ENCODE measurements at regions not wholly inside any gene's neighbourhood (a gene's known extent, or its start where the extent isn't known, plus 50 kb on each side); places are given as distances from the start of the nearest gene placed in this dataset.

DNA sequence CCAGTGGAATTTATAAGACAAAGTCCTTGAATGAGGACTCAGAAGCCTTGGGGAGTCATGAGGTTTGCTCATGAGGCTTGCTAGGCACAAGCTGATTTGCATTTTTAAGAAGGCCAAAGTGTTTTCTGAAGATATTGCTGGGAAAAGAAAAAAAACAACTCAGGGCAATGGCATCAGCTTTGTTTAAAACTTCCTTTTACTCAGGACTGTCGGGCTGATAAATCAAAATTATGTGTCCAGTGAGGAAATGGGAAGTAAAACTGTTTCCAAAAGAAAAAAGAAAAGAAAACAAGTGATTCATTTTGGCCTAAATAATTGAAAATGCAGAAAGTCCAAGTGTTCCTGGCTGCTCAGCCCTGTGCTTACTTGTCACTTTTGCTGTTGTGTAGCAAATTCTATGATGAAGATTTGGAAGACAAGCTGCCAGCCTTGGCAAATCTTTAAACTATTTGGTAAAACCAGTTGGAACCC is 282.4 kb downstream of the HLX start:
- Histone ChIP-seq H3K27ac (ENCODE audit: insufficient read depth, low read length) (no peak overlapping the region), H3K27me3 (ENCODE audit: control insufficient read depth, insufficient read depth, low read length) (no peaks in the 10 kb centered on the region), H3K4me2 (ENCODE audit: extremely low read depth, insufficient read depth, low read length) (no peak overlapping the region), H3K36me3 (ENCODE audit: control insufficient read depth, insufficient read depth, low read length) (no peaks in the 10 kb centered on the region), H3K9ac (ENCODE audit: insufficient read depth, low read length) (no peak overlapping the region), H3K4me3 (replicated peaks in 1 of 4; ENCODE audit: control extremely low read depth in 1 of 4, insufficient read depth in 1 of 4, low read depth in 3 of 4, low read length in 4 of 4) (no peak overlapping the region), H3K9me3 (ENCODE audit: control insufficient read depth, insufficient read depth, low read depth, low read length) (no peaks in the 10 kb centered on the region), H2AFZ (ENCODE audit: low read length) (no peak overlapping the region), H3K79me2 (ENCODE audit: control insufficient read depth, insufficient read depth, low read length) (no peaks in the 10 kb centered on the region), H4K20me1 (ENCODE audit: control insufficient read depth, extremely low read depth, insufficient read depth, low read length) (no peaks in the 10 kb centered on the region), H3K4me1 (ENCODE audit: control insufficient read depth, extremely low read depth, insufficient read depth, low read length) (no peaks in the 10 kb centered on the region)
- peak in 1 of 2 donors; percentile 18 for DNase-seq (ENCODE audit: low read depth in 2 of 2)
- TF ChIP-seq, protein P1, sequence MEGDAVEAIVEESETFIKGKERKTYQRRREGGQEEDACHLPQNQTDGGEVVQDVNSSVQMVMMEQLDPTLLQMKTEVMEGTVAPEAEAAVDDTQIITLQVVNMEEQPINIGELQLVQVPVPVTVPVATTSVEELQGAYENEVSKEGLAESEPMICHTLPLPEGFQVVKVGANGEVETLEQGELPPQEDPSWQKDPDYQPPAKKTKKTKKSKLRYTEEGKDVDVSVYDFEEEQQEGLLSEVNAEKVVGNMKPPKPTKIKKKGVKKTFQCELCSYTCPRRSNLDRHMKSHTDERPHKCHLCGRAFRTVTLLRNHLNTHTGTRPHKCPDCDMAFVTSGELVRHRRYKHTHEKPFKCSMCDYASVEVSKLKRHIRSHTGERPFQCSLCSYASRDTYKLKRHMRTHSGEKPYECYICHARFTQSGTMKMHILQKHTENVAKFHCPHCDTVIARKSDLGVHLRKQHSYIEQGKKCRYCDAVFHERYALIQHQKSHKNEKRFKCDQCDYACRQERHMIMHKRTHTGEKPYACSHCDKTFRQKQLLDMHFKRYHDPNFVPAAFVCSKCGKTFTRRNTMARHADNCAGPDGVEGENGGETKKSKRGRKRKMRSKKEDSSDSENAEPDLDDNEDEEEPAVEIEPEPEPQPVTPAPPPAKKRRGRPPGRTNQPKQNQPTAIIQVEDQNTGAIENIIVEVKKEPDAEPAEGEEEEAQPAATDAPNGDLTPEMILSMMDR (conservative IDR thresholded peaks at IDR 0.05 in 1 of 2, IDR thresholded peaks at IDR 0.05 in 1 of 2; ENCODE audit: low read depth in 1 of 2, low read length in 2 of 2): no peak
- no peak for TF ChIP-seq EZH2 (IDR thresholded peaks at IDR 0.05; ENCODE audit: low read length, missing control alignments)

DNA sequence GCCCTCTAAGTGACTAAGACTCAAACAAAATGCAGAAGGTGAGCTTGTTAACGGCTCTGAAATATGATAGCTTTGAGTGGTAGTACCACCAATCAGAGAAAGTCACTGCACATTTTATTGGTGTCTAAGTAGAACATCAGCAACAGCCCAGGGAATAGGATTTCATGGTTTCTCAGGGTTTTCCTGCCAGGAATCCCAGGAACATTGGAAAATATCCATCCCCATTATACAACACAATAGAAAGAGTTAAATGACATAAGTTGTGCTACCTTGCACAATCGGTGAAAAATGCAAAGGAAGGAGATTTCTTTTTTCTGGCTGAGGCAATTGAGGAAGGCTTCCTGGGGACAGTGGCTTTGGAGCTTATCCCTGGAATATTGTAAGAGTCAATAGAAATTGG is 283.1 kb downstream of the HLX start:
- Histone ChIP-seq H3K4me3 (replicated peaks in 1 of 4; ENCODE audit: control extremely low read depth in 1 of 4, insufficient read depth in 1 of 4, low read depth in 3 of 4, low read length in 4 of 4) (no peak overlapping the region), H4K20me1 (ENCODE audit: control insufficient read depth, extremely low read depth, insufficient read depth, low read length) (no peaks in the 10 kb centered on the region), H3K27ac (ENCODE audit: insufficient read depth, low read length) (no peak overlapping the region), H3K36me3 (ENCODE audit: control insufficient read depth, insufficient read depth, low read length) (no peaks in the 10 kb centered on the region), H3K4me2 (ENCODE audit: extremely low read depth, insufficient read depth, low read length) (no peak overlapping the region), H3K9me3 (ENCODE audit: control insufficient read depth, insufficient read depth, low read depth, low read length) (no peaks in the 10 kb centered on the region), H3K9ac (ENCODE audit: insufficient read depth, low read length) (no peak overlapping the region), H3K4me1 (ENCODE audit: control insufficient read depth, extremely low read depth, insufficient read depth, low read length) (no peaks in the 10 kb centered on the region), H3K27me3 (ENCODE audit: control insufficient read depth, insufficient read depth, low read length) (no peaks in the 10 kb centered on the region), H3K79me2 (ENCODE audit: control insufficient read depth, insufficient read depth, low read length) (no peaks in the 10 kb centered on the region), H2AFZ (ENCODE audit: low read length) (no peak overlapping the region)
- DNase-seq (ENCODE audit: low read depth in 2 of 2): no peak
- no peak for TF ChIP-seq EZH2 (IDR thresholded peaks at IDR 0.05; ENCODE audit: low read length, missing control alignments)
- TF ChIP-seq, protein P1 (conservative IDR thresholded peaks at IDR 0.05 in 1 of 2, IDR thresholded peaks at IDR 0.05 in 1 of 2; ENCODE audit: low read depth in 1 of 2, low read length in 2 of 2): no peak

DNA sequence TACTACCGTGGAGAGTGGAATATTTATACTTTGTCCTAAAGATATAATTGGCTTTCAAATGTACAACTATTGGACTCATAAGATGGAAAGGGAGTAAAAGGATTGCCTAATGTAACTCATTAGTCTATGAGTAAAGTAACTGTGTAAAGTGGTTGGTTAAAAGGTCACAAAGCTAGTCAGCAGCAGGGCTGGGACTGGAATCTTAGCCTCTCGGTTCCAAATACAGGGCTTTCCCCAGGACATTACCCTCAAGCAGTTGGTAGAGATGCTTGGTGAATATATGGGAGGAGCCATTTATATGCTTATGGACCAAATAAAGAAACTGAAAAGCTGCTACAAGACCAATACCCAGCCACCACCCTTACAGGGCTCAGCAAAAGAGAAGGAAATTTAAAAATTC is 283.7 kb downstream of the HLX start:
- no peak overlapping the region for H3K4me3 ChIP-seq (replicated peaks in 1 of 4; ENCODE audit: control extremely low read depth in 1 of 4, insufficient read depth in 1 of 4, low read depth in 3 of 4, low read length in 4 of 4)
- H3K27ac ChIP-seq (ENCODE audit: insufficient read depth, low read length): no peak overlapping the region
- no peaks in the 10 kb centered on the region for H3K27me3 ChIP-seq (ENCODE audit: control insufficient read depth, insufficient read depth, low read length)
- H3K4me1 ChIP-seq (ENCODE audit: control insufficient read depth, extremely low read depth, insufficient read depth, low read length): no peaks in the 10 kb centered on the region
- H4K20me1 ChIP-seq (ENCODE audit: control insufficient read depth, extremely low read depth, insufficient read depth, low read length): no peaks in the 10 kb centered on the region
- no peak overlapping the region for H3K4me2 ChIP-seq (ENCODE audit: extremely low read depth, insufficient read depth, low read length)
- no peak for DNase-seq (ENCODE audit: low read depth in 2 of 2)
- no peaks in the 10 kb centered on the region for H3K36me3 ChIP-seq (ENCODE audit: control insufficient read depth, insufficient read depth, low read length)
- TF ChIP-seq, protein P1 (conservative IDR thresholded peaks at IDR 0.05 in 1 of 2, IDR thresholded peaks at IDR 0.05 in 1 of 2; ENCODE audit: low read depth in 1 of 2, low read length in 2 of 2): no peak
- TF ChIP-seq EZH2 (IDR thresholded peaks at IDR 0.05; ENCODE audit: low read length, missing control alignments): no peak
- H3K9ac ChIP-seq (ENCODE audit: insufficient read depth, low read length): no peak overlapping the region
- H3K79me2 ChIP-seq (ENCODE audit: control insufficient read depth, insufficient read depth, low read length): no peaks in the 10 kb centered on the region
- H3K9me3 ChIP-seq (ENCODE audit: control insufficient read depth, insufficient read depth, low read depth, low read length): no peaks in the 10 kb centered on the region
- H2AFZ ChIP-seq (ENCODE audit: low read length): no peak overlapping the region
